ENCODE measurements at regions not wholly inside any gene's neighbourhood (a gene's known extent, or its start where the extent isn't known, plus 50 kb on each side); places are given as distances from the start of the nearest gene placed in this dataset.

GRCh38 chr1:177488722-177489121 is 318.0 kb downstream of the BRINP2 start:
- 51 to 70% (median 69%) methylated on average over 2 of the region's 2 CpGs for WGBS, 5 donors
- no peak for TF ChIP-seq POLR2A (IDR thresholded peaks at IDR 0.05)
- no peak for TF ChIP-seq CTCF (IDR thresholded peaks at IDR 0.05)
- TF ChIP-seq POLR2AphosphoS5 (IDR thresholded peaks at IDR 0.05): no peak
- no peak for TF ChIP-seq EP300 (IDR thresholded peaks at IDR 0.05)
- H3K4me1 ChIP-seq: no peaks in the 10 kb centered on the region
- no peak overlapping the region for H3K4me3 ChIP-seq
- no peaks in the 10 kb centered on the region for H3K9me3 ChIP-seq
- H3K36me3 ChIP-seq: no peaks in the 10 kb centered on the region
- intact Hi-C loops (cut with DNase I; ENCODE audit: low total_unique reads): no loop called here
- no peak overlapping the region for H3K27ac ChIP-seq
- no peak for DNase-seq
- H3K27me3 ChIP-seq: no peaks in the 10 kb centered on the region

GRCh38 chr1:177487481-177487880 is 316.7 kb downstream of the BRINP2 start:
- intact Hi-C loops (cut with DNase I; ENCODE audit: low total_unique reads): no loop called here
- no peak for DNase-seq
- Histone ChIP-seq H3K9me3 (no peaks in the 10 kb centered on the region), H3K4me3 (no peak overlapping the region), H3K4me1 (no peaks in the 10 kb centered on the region), H3K27ac (no peak overlapping the region), H3K27me3 (no peaks in the 10 kb centered on the region), H3K36me3 (no peaks in the 10 kb centered on the region)
- no peak for TF ChIP-seq EP300 (IDR thresholded peaks at IDR 0.05)
- TF ChIP-seq CTCF (IDR thresholded peaks at IDR 0.05): no peak
- no peak for TF ChIP-seq POLR2A (IDR thresholded peaks at IDR 0.05)
- no peak for TF ChIP-seq POLR2AphosphoS5 (IDR thresholded peaks at IDR 0.05)
- 36 to 87% (median 58%) methylated on average over 1 of the region's 1 CpG for WGBS, 5 donors

GRCh38 chr1:177480741-177481305 is 310.1 kb downstream of the BRINP2 start:
- H3K27me3 ChIP-seq: no peaks in the 10 kb centered on the region
- H3K9me3 ChIP-seq: no peaks in the 10 kb centered on the region
- no peaks in the 10 kb centered on the region for H3K4me1 ChIP-seq
- no peak overlapping the region for H3K4me3 ChIP-seq
- H3K36me3 ChIP-seq: no peaks in the 10 kb centered on the region
- intact Hi-C loops (cut with DNase I; ENCODE audit: low total_unique reads): no loop called here
- no peak for TF ChIP-seq EP300 (IDR thresholded peaks at IDR 0.05)
- TF ChIP-seq CTCF (IDR thresholded peaks at IDR 0.05): no peak
- no peak for TF ChIP-seq POLR2A (IDR thresholded peaks at IDR 0.05)
- no peak for TF ChIP-seq POLR2AphosphoS5 (IDR thresholded peaks at IDR 0.05)
- no peak for DNase-seq
- no peak overlapping the region for H3K27ac ChIP-seq
- 83 to 91% (median 87%) methylated on average over 6 of the region's 6 CpGs for WGBS, 5 donors

GRCh38 chr1:177479600-177479999 is 308.8 kb downstream of the BRINP2 start:
- no peak for TF ChIP-seq POLR2A (IDR thresholded peaks at IDR 0.05)
- H3K27me3 ChIP-seq: no peaks in the 10 kb centered on the region
- intact Hi-C loops (cut with DNase I; ENCODE audit: low total_unique reads): no loop called here
- H3K4me3 ChIP-seq: no peak overlapping the region
- H3K27ac ChIP-seq: no peak overlapping the region
- 72 to 87% (median 77%) methylated on average over 7 of the region's 7 CpGs for WGBS, 5 donors
- H3K36me3 ChIP-seq: no peaks in the 10 kb centered on the region
- H3K9me3 ChIP-seq: no peaks in the 10 kb centered on the region
- no peak for DNase-seq
- no peaks in the 10 kb centered on the region for H3K4me1 ChIP-seq

- no peaks in the 10 kb centered on the region for H3K9me3 ChIP-seq
- WGBS, 5 donors: 75 to 80% (median 76%) methylated on average over 2 of the region's 2 CpGs
- no peak overlapping the region for H3K4me3 ChIP-seq
- no peaks in the 10 kb centered on the region for H3K36me3 ChIP-seq
- no peaks in the 10 kb centered on the region for H3K4me1 ChIP-seq
- H3K27ac ChIP-seq: no peak overlapping the region
- H3K27me3 ChIP-seq: no peaks in the 10 kb centered on the region
- intact Hi-C loops (cut with DNase I; ENCODE audit: low total_unique reads): no loop called here
- TF ChIP-seq POLR2A (IDR thresholded peaks at IDR 0.05) (no peak), POLR2AphosphoS5 (IDR thresholded peaks at IDR 0.05) (no peak), EP300 (IDR thresholded peaks at IDR 0.05) (no peak), CTCF (IDR thresholded peaks at IDR 0.05) (no peak)
- no peak for DNase-seq
Measured at GRCh38 chr1:177476676-177477075, 305.9 kb downstream of the BRINP2 start.
